HG03108 (cell line): ENCODE measurements at regions not wholly inside any gene's neighbourhood (a gene's known extent, or its start where the extent isn't known, plus 50 kb on each side); places are given as distances from the start of the nearest gene placed in this dataset.
"Not testable (repeated sequence)": the region's sequence is repeated elsewhere in the genome, so short reads cannot be mapped to it uniquely, and the experiment has no call there.

Experiments used
- ATAC-seq: cut with Tn5 transposase; IDR thresholded peaks from one replicate; pipeline ENCODE4 v1.9.1; 2021; ENCODE audit warnings: moderate library complexity; ENCODE audit not compliant: unreplicated experiment

DNA sequence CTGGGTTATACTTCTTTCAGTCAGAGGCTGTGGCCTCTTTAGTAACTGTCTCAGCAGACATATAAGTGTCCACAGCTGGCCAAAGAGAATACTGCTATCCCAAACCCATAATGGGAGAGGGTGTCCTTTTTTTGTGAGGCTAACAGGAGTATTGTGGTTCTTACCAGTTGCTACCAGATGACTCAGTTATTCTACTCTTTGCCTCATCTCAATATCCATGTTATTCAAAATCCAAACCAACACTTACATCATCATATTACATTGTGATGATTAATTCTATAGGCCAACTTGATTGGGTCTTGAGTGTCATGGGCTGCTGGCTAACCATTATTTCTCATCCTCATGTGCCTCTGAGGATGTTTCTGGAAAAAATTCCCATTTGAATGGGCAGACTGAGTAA lies 120.9 kb downstream of the TMEM168 start:
- no peak for ATAC-seq

DNA sequence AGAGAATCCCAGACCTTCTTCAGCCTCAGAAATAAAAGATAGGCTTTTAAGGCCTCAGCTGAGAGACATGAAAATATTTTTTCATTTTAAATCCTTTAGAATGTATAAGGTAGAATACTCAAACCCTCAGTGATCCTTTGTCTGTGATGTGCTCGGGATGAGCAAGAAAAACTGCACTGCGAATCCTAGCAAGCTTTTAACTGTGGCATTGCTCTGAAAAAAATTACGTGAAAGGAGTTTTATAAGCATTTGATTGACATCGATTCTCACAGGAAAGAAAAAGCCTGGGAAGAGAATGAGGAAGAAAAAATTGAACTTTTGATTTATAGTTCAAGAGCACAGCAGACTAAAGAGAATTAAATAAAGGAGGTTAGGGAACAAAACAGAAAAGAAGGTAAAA lies 120.0 kb downstream of the TMEM168 start:
- no peak for ATAC-seq

GRCh38 chr7:112678626-112679025 lies 111.6 kb downstream of the TMEM168 start:
- ATAC-seq: no peak

DNA sequence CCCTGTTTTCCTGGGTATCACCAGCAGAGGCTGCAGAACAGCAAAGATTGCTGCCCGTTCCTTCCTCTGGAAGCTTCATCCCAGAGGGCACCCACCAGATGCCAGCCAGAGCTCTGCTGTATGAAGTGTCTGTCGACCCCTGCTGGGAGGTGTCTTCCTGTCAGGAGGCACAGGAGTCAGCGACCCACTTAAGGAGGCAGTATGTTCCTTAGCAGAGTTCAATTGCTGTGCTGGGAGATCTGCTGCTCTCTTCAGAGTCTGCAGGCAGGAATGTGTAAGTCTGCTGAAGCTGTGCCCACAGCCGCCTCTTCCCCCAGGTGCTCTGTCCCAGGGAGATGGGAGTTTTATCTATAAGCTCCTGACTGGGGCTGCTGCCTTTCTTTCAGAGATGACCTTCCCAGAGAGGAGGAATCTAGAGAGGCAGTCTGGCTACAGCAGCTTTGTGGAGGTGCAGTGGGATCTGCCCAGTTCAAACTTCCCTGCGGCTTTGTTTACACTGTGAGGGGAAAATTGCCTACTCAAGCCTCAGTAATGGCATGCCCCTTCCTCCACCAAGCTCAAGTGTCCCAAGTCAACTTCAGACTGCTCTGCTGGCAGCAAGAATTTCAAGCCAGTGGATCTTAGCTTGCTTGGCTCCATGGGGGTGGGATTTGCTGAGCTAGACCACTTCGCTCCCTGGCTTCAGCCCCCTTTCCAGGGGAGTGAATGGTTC lies 100.6 kb downstream of the TMEM168 start:
- not testable (repeated sequence) for ATAC-seq

- no peak for ATAC-seq
Observed at GRCh38 chr7:112692333-112692732, 97.9 kb downstream of the TMEM168 start.

DNA sequence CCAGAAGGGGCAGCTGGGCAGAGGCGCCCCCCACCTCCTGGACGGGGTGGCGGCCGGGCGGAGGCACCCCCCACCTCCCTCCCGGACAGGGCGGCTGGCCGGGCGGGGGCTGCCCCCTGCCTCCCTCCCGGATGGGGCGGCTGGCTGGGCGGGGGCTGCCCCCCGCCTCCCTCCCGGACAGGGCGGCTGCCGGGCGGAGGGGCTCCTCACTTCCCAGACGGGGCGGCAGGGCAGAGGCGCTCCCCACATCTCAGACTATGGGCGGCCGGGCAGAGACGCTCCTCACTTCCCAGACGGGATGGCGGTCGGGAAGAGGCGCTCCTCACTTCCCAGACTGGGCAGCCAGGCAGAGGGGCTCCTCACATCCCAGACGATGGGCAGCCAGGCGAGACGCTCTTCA lies 93.0 kb downstream of the TMEM168 start:
- ATAC-seq: not testable (repeated sequence)

DNA sequence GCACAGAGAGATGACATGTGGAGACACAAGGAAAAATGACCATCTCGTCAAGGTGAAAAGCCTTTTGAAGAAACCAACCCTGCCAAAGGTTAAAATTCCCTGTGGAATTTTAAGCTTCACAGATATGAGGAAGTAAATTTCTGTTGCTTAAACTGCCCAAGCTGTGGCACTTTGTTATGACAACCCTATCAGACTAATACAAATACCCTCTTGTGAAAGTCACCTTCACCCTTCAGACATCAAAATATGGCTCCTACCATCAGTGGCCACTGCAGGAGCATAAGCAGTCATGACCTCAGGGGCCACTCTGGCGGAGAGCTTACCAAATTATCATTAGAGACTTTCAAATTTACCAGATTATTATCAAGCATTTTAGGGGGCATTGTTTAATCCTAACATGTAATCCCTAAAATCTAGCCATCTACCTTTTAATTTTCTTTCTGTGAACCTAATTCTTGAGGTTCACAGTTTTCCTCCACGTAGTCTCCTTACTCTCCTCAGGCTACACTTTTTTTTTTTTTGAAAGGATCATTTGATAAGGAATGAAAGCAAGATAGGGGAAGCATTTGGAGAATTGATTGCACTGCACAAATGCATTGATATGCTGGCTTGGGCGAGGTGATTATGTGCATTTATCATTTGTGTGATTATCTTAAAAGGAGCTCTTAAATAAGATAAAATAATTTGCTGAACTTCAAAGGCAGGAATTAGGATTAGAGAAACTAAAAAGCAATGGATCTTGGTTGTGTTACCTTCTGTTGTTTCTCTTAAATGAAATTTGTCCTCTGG lies 90.3 kb downstream of the TMEM168 start:
- no peak for ATAC-seq

- ATAC-seq: no peak
Observed at GRCh38 chr7:112701456-112701855, 88.7 kb downstream of the TMEM168 start.

GRCh38 chr7:112707655-112708054 lies 82.5 kb downstream of the TMEM168 start:
- no peak for ATAC-seq

- no peak for ATAC-seq
Observed at GRCh38 chr7:112708236-112708635, 82.0 kb downstream of the TMEM168 start.
